ENCODE measurements at regions not wholly inside any gene's neighbourhood (a gene's known extent, or its start where the extent isn't known, plus 50 kb on each side); places are given as distances from the start of the nearest gene placed in this dataset.
A peak's percentile ranks its signal among the peaks of the same experiment; 100 is the strongest.

DNA sequence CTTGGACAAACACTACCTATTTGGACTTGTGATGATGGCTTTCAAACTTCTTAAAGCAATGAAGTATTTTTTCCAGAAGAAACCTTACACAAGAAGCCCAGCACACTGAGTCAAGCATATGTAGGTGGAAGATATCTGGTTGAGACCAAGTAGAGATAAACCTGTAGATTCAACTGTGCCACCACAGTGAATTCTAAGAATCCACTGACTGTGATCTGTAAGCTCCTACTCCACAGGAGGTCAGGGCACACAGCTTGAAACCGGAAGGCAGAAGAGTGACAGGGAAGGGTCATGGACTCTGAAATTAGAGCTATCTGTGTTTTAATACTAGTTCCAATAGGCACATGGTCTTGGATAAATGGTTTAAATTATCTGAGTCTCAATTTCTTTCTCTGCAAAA is 404.5 kb downstream of the ETS1 start:
- peak overlapping the region; percentile 67 for H3K27ac Mint-ChIP-seq
- no peak for DNase-seq (ENCODE audit: low spot score)

DNA sequence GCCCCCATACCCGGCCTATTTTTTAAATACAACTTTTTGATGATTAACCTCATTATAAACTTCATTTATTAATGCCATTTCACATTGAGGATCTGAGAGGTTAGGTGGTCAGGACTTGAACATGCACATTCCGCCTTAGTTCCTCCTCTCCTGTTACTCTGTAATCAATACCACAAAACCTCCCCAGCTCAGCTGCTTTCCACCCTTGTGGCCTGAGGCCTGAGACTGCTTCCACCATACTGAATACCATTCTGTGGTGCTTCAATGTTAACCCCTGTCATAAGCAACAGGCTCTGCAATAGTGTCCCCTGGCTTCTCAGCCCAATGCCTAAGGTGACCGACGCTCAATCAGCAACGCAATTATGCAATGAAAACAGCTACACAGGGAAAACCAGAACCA is 405.4 kb downstream of the ETS1 start:
- H3K27ac Mint-ChIP-seq = peak overlapping the region; percentile 67
- peaks cover 32% of the 10 kb centered on the region for H3K9me3 Mint-ChIP-seq
- H3K4me1 Mint-ChIP-seq (ENCODE audit: low read depth) = peaks cover 55% of the 10 kb centered on the region
- peaks cover 35% of the 10 kb centered on the region for H3K36me3 Mint-ChIP-seq (ENCODE audit: low read depth)
- H3K27me3 Mint-ChIP-seq (ENCODE audit: low read depth) = no peaks in the 10 kb centered on the region
- intact Hi-C loops (cut with micrococcal nuclease) = loop anchor here (1.0 to 5.0 kb wide), 6 partner anchors 11 to 340 kb away; no protein-coding TSS in a partner anchor
- DNase-seq (ENCODE audit: low spot score) = no peak
- H3K4me3 Mint-ChIP-seq (ENCODE audit: low read depth) = no peak overlapping the region

More for the DNA sequence above, 404.5 kb downstream of the ETS1 start:
- intact Hi-C loops (cut with micrococcal nuclease) = loop anchor here (1.0 to 5.0 kb wide), 9 partner anchors 10 to 339 kb away; no protein-coding TSS in a partner anchor
- Mint-ChIP-seq H3K36me3 (ENCODE audit: low read depth) (peaks cover 35% of the 10 kb centered on the region), H3K27me3 (ENCODE audit: low read depth) (no peaks in the 10 kb centered on the region), H3K9me3 (peaks cover 34% of the 10 kb centered on the region), H3K4me1 (ENCODE audit: low read depth) (peaks cover 48% of the 10 kb centered on the region), H3K4me3 (ENCODE audit: low read depth) (no peak overlapping the region)

DNA sequence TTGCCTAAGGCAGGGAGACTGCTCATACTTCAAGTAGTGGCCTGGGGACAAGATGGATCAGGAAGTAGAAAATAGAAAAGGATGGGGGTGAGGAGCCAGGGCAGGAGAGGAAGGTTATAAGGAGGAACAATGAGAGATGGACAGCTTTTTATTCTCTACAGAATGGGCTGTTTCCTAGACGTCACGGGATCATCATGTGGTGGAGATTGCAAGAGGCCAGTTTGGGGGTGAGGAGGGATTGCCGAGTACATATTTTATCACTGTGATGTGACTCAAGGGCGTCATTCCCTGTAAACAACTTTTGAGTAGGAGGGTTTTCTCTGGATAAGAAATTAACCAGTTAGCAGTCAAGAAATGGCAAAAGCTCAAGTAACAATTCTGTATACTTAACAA is 406.3 kb downstream of the ETS1 start:
- H3K4me3 Mint-ChIP-seq (ENCODE audit: low read depth) = no peak overlapping the region
- H3K36me3 Mint-ChIP-seq (ENCODE audit: low read depth) = peaks cover 31% of the 10 kb centered on the region
- H3K4me1 Mint-ChIP-seq (ENCODE audit: low read depth) = peaks cover 61% of the 10 kb centered on the region
- peaks cover 23% of the 10 kb centered on the region for H3K9me3 Mint-ChIP-seq
- no peak for DNase-seq (ENCODE audit: low spot score)
- no peaks in the 10 kb centered on the region for H3K27me3 Mint-ChIP-seq (ENCODE audit: low read depth)
- intact Hi-C loops (cut with micrococcal nuclease) = loop anchor here (5.0 kb wide), 3 partner anchors 146 to 341 kb away; no protein-coding TSS in a partner anchor
- peak overlapping the region; percentile 44 for H3K27ac Mint-ChIP-seq

DNA sequence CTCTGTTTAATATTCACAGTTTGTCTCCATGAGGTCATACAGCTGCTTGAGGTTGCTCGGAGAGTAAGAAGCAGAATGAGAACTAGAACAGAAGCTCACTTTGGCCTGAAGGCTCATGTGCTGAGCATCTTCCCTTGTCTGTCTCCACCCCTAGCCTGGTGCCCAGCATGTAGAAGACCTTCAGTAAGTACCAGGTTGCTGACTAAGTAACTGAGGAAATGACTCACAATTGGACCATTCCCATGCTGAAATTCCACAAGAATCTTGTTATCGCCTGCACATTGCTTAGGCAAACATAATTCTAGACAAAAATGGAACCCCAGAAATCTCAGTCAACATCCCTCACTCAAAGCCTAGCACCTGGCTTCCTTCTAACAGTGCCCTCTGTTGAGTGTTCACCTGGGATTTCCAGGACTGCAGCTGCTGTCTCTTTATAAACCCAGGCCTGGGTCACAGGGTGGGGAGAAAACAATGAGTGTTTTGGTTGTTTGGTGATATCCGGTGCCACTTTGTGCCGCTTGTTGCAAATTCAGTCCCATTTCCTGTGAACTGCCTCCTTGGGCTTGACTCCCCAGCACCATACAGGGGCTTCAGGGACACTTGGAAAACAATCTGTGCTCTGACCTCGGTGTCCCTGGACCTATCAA is 406.8 kb downstream of the ETS1 start:
- H3K9me3 Mint-ChIP-seq = peaks cover 18% of the 10 kb centered on the region
- peaks cover 61% of the 10 kb centered on the region for H3K4me1 Mint-ChIP-seq (ENCODE audit: low read depth)
- peak overlapping the region; percentile 44 for H3K27ac Mint-ChIP-seq
- H3K4me3 Mint-ChIP-seq (ENCODE audit: low read depth) = no peak overlapping the region
- no peaks in the 10 kb centered on the region for H3K27me3 Mint-ChIP-seq (ENCODE audit: low read depth)
- no peak for DNase-seq (ENCODE audit: low spot score)
- peaks cover 27% of the 10 kb centered on the region for H3K36me3 Mint-ChIP-seq (ENCODE audit: low read depth)
- intact Hi-C loops (cut with micrococcal nuclease) = loop anchor here (5.0 kb wide), 3 partner anchors 147 to 342 kb away; no protein-coding TSS in a partner anchor

DNA sequence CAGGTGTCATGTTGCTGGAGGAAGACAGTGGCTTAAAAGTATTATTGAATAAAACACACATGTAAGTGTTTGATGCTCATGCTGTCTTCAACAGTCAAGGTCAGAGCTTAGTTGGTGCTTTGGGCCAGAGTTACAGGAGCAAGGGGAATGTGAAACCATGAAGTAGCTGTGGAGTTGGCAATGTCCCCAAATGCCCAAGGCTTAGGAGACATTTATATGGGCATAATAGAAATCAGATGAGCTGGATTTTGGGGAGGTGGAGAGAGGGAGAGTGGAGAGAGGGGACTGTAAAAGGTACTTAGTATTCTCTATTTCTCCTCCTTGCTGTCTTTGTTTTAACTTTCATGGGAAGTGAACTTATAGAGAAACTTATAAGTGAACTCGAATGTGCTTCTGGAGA is 407.8 kb downstream of the ETS1 start:
- Mint-ChIP-seq H3K4me3 (ENCODE audit: low read depth) (no peak overlapping the region), H3K27me3 (ENCODE audit: low read depth) (no peaks in the 10 kb centered on the region), H3K36me3 (ENCODE audit: low read depth) (peaks cover 17% of the 10 kb centered on the region), H3K9me3 (peaks cover 7% of the 10 kb centered on the region), H3K27ac (peak overlapping the region; percentile 2), H3K4me1 (ENCODE audit: low read depth) (peaks cover 64% of the 10 kb centered on the region)
- no peak for DNase-seq (ENCODE audit: low spot score)
- intact Hi-C loops (cut with micrococcal nuclease) = no loop called here

DNA sequence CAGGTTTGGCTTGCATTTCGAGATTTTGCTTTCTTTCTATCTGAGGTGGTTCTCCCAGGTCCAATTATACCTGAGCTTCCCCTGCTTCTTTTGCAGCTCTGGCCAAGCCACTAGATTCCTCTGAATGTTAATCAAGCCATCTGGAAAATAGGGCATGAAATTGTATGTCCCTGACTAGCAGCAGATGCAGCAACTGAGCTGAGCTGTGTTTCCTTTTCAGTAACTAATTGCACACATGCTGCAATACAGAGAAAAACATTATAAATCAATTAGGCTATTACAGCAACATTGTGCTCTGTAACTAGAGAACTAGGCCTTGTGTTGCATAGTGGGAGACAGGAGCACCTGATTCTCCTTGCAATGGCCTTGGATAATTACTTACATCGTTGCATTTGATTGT is 408.3 kb downstream of the ETS1 start:
- Mint-ChIP-seq H3K27ac (no peak overlapping the region), H3K36me3 (ENCODE audit: low read depth) (peaks cover 12% of the 10 kb centered on the region), H3K9me3 (peaks cover 3% of the 10 kb centered on the region), H3K27me3 (ENCODE audit: low read depth) (no peaks in the 10 kb centered on the region), H3K4me1 (ENCODE audit: low read depth) (peaks cover 62% of the 10 kb centered on the region), H3K4me3 (ENCODE audit: low read depth) (no peak overlapping the region)
- intact Hi-C loops (cut with micrococcal nuclease) = no loop called here
- no peak for DNase-seq (ENCODE audit: low spot score)

DNA sequence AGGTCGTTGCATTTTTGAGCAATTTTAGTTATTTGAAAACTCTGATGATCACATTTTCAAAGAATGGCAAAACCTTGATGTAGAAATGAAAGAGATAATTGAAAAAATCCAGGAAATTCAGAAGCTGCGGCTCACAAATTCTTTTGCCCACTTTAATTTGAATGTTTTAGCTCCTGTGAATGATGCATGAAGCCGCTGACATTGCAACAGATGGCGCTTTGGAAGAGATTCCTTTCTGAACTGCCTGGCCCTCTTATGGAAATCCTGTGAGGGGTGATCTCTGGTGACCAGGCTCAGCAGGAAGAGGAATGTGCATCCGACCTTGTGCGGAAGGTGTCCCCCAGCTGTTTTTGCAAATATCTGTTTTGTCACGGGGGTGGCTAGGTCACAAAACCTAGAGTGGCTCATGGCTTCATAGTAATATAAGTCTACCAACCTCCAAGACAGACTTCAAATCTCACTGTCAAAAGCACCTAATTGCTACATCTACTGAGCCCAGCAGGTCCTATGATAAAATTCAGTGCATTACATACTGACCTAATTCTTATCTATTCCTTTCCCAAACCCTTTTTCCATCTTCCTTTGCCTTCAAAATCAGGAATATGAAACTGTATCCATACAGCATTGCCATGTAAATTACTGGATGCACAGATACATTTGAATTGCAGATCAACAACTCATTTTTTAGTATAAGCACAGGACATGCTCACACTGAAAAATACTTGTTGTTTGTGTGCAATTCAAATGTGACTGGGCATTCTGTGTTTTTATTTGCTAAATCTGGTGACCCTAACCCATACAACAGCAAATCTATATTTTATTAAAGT is 412.7 kb downstream of the ETS1 start:
- Mint-ChIP-seq H3K9me3 (no peaks in the 10 kb centered on the region), H3K27me3 (ENCODE audit: low read depth) (no peaks in the 10 kb centered on the region), H3K36me3 (ENCODE audit: low read depth) (peaks cover 3% of the 10 kb centered on the region), H3K27ac (peak overlapping the region; percentile 50), H3K4me1 (ENCODE audit: low read depth) (peaks cover 47% of the 10 kb centered on the region), H3K4me3 (ENCODE audit: low read depth) (no peak overlapping the region)
- no peak for DNase-seq (ENCODE audit: low spot score)
- intact Hi-C loops (cut with micrococcal nuclease) = loop anchor here (5.0 kb wide), 3 partner anchors 142 to 318 kb away; no protein-coding TSS in a partner anchor

DNA sequence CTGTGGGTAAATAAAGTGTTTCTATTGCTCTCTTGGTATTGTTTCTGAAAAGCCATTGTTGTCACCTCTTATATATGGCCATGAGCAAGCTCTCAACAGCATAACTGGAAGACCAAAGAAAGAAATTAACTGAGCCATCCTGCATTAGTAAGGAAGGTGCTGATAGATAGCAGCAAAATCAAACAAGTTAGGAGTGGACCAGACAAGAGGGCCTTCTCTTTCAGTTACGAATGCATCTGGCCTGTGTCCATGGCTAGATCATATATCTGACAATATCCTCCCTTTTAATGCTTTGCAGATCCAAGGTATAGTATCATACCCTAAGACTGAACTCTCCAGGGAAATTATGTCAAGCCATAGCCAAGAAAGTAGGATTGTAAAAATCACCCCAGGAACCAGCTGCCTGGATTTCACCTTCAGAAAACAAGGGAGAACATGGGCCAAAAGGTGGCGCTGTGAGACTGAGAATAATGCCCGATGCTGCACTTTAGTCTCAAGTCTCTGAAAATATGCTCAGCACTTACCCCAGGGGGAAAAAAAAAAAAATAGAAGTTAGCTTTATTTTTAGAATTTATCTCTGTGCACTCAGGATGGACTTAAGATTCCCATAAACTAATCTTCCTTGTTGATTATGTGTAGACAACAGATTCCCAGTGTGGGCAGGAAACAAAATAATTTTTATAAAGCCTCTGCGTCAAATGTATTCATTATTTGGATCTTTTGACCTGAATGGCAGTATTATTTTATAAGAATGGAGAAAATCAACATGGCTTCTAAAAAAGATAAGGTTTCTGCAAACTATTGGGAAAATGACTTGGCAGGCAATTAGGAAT is 415.1 kb downstream of the ETS1 start:
- no peaks in the 10 kb centered on the region for H3K36me3 Mint-ChIP-seq (ENCODE audit: low read depth)
- no peak overlapping the region for H3K4me3 Mint-ChIP-seq (ENCODE audit: low read depth)
- H3K4me1 Mint-ChIP-seq (ENCODE audit: low read depth) = peaks cover 35% of the 10 kb centered on the region
- DNase-seq (ENCODE audit: low spot score) = peak; percentile 72
- intact Hi-C loops (cut with micrococcal nuclease) = loop anchor here (1.0 to 5.0 kb wide), 7 partner anchors 117 to 659 kb away; no protein-coding TSS in a partner anchor
- no peaks in the 10 kb centered on the region for H3K9me3 Mint-ChIP-seq
- H3K27me3 Mint-ChIP-seq (ENCODE audit: low read depth) = peaks cover 6% of the 10 kb centered on the region
- peak overlapping the region; percentile 54 for H3K27ac Mint-ChIP-seq

DNA sequence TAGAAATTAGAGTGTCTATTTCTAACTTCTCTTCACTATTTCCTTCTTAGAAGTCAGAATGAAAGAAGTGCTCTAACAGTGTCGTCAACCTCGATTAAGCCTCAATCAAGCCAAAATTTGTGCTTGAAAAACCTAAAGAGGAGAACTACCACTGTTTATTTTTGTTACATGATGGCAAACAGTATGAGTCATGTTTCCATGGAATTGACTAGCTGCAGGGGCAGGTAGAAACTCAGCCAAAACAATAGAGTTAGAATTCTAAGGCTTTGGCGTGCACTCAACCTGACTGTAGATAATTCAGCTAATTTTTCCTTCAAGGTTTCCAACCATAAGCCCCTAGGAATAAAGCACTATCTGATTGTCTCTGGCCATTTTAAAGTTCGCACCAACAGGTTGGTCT is 415.9 kb downstream of the ETS1 start:
- no peaks in the 10 kb centered on the region for H3K9me3 Mint-ChIP-seq
- H3K36me3 Mint-ChIP-seq (ENCODE audit: low read depth) = no peaks in the 10 kb centered on the region
- peak overlapping the region; percentile 54 for H3K27ac Mint-ChIP-seq
- no peak for DNase-seq (ENCODE audit: low spot score)
- no peak overlapping the region for H3K4me3 Mint-ChIP-seq (ENCODE audit: low read depth)
- H3K27me3 Mint-ChIP-seq (ENCODE audit: low read depth) = peaks cover 6% of the 10 kb centered on the region
- peaks cover 28% of the 10 kb centered on the region for H3K4me1 Mint-ChIP-seq (ENCODE audit: low read depth)
- intact Hi-C loops (cut with micrococcal nuclease) = loop anchor here (5.0 kb wide), 3 partner anchors 139 to 321 kb away; no protein-coding TSS in a partner anchor

DNA sequence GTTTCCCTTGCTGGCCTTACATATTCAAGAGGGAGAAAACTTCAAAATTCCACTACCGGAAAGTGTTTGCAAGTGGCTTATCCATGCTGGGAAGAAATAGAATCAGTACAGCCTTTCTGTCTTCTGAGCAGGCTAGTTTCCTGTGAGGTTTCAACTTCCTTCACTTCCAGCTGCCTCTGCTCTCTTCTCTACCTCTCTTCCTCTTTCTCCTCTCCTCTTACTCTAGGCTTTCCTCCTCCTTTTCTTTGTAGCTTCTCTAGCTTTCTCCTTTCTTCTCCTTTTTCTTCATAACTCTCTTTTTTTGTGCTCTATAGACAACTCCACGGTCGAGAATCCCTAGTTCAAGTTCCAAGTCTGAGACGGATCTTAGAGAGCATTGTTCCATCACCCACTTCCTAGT is 421.8 kb downstream of the ETS1 start:
- Mint-ChIP-seq H3K4me1 (ENCODE audit: low read depth) (peaks cover 6% of the 10 kb centered on the region), H3K9me3 (no peaks in the 10 kb centered on the region), H3K27ac (no peak overlapping the region), H3K4me3 (ENCODE audit: low read depth) (no peak overlapping the region), H3K36me3 (ENCODE audit: low read depth) (no peaks in the 10 kb centered on the region), H3K27me3 (ENCODE audit: low read depth) (peaks cover 6% of the 10 kb centered on the region)
- DNase-seq (ENCODE audit: low spot score) = no peak
- intact Hi-C loops (cut with micrococcal nuclease) = no loop called here

DNA sequence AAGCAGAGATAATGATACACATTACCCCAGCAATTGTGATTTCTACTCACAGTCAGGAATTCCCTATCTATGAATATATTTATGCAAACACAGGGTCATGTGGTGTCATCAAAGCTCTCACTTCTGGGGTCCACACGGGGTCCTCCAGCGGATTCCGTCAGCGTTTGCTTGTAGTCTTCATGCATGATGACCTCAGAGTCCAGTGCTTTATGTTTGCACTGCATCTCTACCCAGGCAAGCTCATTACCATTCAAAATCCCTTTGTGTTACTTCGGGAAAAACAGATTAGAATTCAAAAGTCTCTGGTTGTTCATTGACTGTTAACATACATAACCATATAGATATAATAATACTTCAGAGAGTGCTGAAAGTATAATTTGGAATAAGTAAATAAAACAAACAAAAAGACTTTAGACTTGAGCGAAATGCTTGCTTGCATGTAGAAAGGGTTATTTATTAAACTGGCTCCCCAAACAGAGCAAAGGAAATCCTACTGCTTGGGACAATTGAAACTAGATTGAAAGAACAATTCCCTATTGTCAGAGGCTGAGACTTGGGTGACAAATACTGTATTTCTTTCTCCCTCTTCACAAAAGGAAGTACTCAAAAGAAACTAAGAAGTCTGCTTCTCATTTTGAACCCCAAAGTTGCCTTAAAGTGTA is 423.1 kb downstream of the ETS1 start:
- no peak overlapping the region for H3K27ac Mint-ChIP-seq
- no peaks in the 10 kb centered on the region for H3K36me3 Mint-ChIP-seq (ENCODE audit: low read depth)
- peaks cover 6% of the 10 kb centered on the region for H3K4me1 Mint-ChIP-seq (ENCODE audit: low read depth)
- no peaks in the 10 kb centered on the region for H3K9me3 Mint-ChIP-seq
- intact Hi-C loops (cut with micrococcal nuclease) = loop anchor here (5.0 kb wide), 1 partner anchor 683 kb away; no protein-coding TSS in a partner anchor
- no peak for DNase-seq (ENCODE audit: low spot score)
- no peak overlapping the region for H3K4me3 Mint-ChIP-seq (ENCODE audit: low read depth)
- H3K27me3 Mint-ChIP-seq (ENCODE audit: low read depth) = peaks cover 6% of the 10 kb centered on the region

DNA sequence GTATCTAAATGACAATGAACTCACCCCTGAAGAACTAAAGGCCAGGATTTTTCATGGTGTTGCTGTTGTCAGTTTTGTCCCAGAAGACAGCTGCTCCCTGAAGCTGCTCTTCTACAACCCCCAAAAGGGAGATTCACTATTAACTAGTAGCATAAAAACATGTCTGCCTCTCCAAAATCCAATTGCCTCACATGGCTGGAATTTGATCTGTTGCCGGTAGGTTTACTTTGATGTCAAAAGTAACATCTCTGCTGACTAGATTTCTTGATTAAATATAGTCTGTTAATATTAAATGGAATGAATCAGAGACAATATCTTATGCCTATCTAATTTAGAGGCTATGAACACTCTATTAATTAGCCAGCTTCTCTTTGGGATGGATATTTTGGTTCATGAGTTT is 425.4 kb downstream of the ETS1 start:
- Mint-ChIP-seq H3K4me1 (ENCODE audit: low read depth) (peaks cover 21% of the 10 kb centered on the region), H3K9me3 (no peaks in the 10 kb centered on the region), H3K36me3 (ENCODE audit: low read depth) (no peaks in the 10 kb centered on the region), H3K27ac (no peak overlapping the region), H3K4me3 (ENCODE audit: low read depth) (no peak overlapping the region), H3K27me3 (ENCODE audit: low read depth) (no peaks in the 10 kb centered on the region)
- intact Hi-C loops (cut with micrococcal nuclease) = loop anchor here (5.0 kb wide), 1 partner anchor 685 kb away; no protein-coding TSS in a partner anchor
- no peak for DNase-seq (ENCODE audit: low spot score)
